ENCODE measurements at regions not wholly inside any gene's neighbourhood (a gene's known extent, or its start where the extent isn't known, plus 50 kb on each side); places are given as distances from the start of the nearest gene placed in this dataset.

DNA sequence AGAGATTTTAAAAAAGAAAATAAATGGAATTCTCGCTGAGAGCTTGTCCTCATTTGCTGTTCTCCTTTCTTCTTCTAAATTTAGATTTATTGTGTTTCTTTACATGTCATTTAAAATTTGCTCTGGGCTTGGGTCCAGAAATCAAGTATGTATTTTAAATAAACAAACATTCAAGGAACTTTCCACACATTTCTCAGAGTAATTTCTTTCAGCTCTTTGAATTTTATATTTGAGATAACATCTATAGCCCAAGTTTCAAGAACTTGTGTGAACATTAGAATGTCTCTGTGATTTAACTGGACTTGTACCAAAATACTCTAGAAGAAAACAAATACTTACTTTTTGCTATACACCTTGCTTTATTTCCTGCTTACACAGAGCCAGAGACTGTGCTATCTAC lies 192.3 kb downstream of the TMEM200A start:
- ATAC-seq: no peak

DNA sequence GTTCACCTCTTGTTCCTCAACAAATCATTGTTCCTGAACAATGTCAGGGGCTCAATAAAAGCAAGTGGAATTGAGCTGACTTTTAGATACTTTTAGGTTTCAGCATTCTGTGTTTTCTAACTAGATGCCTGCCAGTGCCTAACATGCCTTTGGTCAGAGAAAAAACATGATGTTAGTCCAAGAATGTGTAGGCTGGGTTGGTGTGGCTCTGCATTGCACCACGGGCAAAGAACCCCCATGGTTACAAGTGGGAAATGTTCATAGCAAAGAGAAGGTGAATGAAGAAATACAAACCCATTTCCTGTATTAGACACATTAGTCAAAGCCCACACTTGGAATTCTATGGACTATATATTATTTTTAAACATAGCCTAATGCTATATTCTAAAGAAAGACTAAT lies 193.3 kb downstream of the TMEM200A start:
- no peak for ATAC-seq

- peak in 1 of 2 donors; percentile 45 for ATAC-seq
These were observed 194.4 kb downstream of the TMEM200A start for GRCh38 chr6:130560231-130560630.

- ATAC-seq: peak; percentile 52 to 62
These were observed 195.3 kb downstream of the TMEM200A start for GRCh38 chr6:130561159-130561558.

DNA sequence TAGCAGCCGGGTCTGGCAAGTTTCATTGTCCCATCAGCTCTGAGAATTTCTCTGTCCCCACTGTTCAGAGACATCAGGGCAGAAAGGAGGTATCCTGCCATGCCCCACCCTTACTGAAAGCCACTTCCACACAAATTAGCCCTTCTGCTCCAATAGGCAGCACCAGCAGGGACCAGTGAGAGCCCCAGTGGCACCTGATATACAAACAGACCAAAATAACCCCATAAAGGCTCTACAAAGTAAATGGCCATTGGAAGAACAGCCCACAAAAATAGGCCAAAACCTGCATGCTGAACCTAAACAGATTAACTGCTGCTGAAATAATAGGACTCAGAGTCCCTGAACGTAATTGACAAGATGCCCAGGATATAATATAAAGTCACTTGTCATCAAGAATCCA lies 199.9 kb downstream of the TMEM200A start:
- ATAC-seq: no peak

GRCh38 chr6:130574146-130574545 lies 208.3 kb downstream of the TMEM200A start:
- ATAC-seq: no peak

DNA sequence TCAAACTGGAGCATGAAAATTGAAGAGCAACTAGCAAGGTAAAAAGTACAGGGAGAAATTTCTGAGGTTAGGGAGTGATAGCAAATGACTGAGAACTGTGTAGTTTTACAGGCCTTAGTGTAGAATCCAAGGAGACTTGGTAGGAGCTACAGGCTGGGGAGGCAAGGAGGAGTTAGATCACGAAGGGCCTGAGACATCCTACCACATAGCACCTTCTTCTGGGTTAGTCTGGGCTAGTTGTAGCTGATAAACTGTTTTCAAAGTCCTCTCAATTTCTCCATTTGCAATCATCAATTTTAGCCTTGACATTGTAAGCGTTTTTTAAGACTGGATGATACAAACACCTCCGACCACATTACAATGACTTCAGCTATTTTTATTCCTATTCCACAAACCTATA lies 209.7 kb downstream of the TMEM200A start:
- peak in 1 of 2 donors; percentile 16 for ATAC-seq

DNA sequence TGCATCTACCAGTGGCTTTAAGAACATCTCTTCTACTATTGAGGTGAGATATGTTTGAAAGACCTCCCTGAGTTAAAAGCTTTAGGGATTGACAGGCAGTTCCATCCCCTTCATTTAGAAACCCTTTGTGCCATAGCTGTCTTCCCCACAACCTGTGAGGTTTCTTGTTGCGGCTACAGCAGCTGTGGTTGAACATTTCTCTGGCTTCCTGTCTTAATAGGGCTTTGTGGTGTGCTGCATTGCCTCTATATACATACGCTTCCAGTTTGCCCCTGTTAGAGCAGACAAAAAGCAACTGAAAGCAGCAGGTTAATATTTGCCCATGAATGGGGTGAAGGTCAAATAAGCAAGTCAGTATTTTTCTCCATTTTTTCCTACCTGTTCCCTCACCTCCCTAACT lies 210.2 kb downstream of the TMEM200A start:
- ATAC-seq: peak; percentile 82 to 84

DNA sequence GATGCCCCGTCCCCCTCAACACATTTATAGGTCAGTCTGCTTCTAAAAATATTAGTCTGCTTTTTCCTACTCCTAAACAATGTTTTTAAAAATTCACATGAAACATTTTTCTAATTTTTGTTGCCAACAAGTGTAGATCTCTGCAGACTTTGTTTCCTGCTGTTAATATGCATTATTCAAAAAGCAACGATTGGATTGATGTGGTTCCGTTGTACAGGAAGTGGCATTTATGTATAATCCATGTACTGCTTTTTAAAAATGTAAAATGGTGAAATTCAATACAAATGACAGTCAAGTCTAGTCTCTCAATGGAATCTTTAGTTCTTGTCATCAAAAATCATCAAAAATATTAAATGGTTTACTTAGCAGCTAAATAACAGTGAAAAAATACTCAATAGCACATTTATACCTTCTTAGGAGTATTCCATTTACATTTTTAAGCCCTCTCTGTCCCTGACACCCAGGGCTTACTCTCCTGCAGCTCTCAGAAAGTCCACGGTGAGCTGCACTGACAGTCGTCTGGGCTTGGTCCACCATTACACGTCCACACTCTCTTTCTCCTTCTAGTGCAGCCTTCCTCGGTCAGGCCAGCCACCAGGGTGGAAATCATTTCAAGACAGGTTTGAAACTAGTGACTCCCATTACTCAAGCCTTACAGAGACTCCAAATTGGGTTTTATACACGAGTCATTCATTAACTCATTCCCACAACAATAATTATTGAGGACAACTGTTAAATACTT lies 211.5 kb downstream of the TMEM200A start:
- no peak for ATAC-seq

- no peak for ATAC-seq
These were observed 212.9 kb downstream of the TMEM200A start for GRCh38 chr6:130578713-130579112.

- no peak for ATAC-seq
These were observed 217.5 kb downstream of the TMEM200A start for GRCh38 chr6:130583268-130583667.

DNA sequence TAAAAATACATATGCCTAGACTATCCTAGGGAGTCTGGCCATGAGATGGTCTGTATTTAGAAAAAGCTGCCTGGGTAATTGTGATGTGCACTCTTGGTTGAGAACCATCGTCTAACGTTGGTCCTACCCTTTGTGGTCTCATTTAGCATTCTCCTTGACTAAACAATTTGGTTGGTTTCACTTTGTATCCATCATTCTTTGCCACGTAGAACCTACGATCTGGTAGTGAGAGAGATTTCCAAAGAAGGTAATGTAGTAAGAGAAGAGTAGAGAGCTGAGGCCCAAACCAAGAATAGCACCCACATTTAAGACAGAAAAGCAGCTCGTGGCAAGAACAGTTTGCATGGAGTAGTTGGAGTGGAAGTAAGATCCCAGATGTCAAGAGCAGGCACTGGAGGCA lies 219.8 kb downstream of the TMEM200A start:
- no peak for ATAC-seq

DNA sequence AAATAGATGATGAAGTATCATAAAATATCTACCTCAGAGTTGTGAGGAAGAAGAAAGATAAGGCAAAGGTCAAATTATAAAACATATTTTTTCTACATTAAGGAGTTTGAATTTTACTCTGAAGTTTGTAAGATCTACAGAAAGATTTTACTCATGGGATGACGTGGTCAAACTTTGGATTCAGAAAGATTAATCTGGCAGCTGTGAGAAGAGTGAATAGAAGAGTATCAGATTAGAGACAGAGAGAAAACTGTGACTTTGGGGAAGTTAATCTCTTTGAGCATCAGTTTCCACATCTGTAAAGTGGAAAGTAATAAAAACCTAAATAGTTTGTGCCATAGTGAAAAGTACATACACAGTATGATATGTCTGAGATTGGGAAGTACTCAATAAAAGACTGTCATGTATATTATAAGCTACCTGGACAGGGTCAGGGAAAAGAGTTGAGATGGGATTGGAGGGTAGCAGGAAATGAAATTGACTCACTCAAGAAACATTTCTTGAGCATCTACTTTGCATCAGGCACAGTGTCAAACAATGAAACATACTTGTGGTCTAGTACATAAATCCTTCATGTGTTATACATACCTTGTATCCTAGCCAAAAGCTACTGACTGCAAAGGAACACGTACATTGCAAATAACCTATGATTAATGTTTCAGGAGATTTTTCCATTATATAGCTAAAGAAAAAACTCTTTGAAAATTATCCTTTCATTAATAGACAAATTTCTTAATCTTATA lies 222.1 kb downstream of the TMEM200A start:
- no peak for ATAC-seq

GRCh38 chr6:130593200-130593599 lies 227.4 kb downstream of the TMEM200A start:
- ATAC-seq: no peak

- no peak for ATAC-seq
These were observed 228.1 kb downstream of the TMEM200A start for GRCh38 chr6:130593948-130594347.

DNA sequence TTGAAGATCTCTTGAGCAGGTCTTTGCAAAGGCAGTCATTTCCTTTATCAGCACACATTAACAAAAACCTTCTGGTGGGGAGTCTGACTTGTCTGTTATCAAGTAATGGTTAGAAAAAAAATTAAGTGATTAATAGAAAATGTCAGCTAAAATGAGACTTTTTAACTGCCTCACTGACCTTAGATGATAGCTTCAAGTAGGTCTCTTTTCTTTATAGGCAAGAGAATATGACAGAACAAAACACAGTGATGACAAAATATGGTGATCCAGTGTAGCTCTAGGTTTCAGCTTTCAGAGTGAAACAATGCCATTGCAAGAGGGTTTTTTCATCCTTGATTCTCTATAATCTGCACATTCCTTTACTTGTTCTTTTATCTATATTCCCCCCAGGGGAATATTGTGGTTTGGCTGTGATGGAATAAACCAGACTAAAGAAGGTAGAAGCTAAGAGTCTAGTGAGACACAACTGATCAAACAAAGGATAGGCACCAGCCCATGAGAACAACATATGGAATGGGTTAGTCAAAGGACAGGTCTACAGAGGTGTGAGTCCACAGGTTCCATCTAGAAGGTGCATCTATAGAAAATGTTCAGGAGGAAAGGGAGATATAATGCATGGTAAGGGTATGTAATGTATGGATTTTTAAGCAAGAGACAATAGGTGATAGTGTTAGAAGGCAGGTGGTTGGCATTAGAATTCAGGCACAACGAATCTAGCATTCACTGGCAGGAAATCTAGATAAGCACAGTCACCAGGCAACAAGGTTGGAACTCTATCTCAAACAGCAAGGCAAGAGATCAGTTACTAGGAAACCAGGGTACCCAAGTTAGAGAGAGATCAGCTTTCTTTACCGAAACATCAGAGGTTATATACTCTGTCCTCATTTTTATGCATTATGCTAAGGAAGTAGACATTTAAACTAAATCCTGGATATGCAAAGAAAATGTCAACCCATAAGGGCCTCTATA lies 228.9 kb upstream of the SMLR1 start:
- no peak for ATAC-seq

GRCh38 chr6:130600880-130601341 lies 226.3 kb upstream of the SMLR1 start:
- no peak for ATAC-seq

DNA sequence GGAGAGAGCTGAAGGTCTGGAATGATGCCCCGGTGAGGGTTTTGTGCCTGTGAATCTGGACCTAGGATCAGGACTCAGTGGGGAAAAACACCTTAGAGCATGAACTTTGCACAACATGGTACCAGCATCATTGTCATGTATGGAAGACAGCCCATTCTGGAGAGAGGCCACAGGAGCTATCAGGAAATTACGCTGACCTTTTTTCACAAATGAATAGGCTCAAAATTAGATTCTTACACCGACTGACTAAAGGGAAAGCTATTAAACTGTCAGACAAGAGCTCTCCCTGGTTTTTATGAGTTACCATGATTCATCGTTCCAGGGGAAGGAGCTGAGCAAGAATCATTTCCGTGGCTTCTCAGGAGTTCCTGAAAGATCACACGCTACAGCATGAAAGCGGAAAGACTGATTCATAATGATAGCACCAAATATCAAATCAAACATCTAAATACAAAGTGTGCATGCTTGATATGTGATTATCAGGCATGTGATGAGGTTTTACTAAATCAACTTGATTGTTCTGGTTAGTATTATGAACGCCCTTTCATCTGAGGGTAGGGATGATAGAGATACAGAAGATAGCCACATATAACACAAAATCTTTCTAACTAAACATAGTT lies 224.9 kb upstream of the SMLR1 start:
- ATAC-seq: peak; percentile 88 to 89

- ATAC-seq: no peak
These were observed 223.8 kb upstream of the SMLR1 start for GRCh38 chr6:130603391-130603790.

DNA sequence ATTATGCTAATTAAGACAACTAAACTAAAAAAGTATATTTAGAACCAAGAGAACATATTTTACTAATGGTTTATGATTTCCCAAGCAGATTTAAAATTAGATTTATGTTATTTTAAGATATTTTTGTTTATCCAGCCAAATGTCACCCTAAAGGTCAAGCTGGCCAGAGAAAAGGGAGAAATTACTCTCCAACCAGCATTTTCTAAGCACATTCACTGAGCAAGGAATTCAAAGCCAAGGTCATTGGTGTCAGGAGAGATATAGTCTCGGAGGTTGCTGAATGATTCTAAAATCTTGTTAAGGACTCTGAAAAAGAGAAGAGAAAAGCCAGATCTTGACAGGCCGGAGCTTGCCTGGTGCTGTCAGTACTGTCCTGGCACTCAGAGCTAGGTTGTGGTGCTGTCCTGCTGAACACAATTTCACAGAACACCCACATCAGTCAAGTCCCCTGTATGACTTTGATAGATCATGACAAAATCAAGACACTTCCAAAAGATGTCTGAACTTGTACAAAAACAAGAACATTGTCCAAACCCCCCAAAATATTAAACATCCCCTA lies 222.3 kb upstream of the SMLR1 start:
- ATAC-seq: no peak

GRCh38 chr6:130610303-130610702 lies 216.9 kb upstream of the SMLR1 start:
- no peak for ATAC-seq

DNA sequence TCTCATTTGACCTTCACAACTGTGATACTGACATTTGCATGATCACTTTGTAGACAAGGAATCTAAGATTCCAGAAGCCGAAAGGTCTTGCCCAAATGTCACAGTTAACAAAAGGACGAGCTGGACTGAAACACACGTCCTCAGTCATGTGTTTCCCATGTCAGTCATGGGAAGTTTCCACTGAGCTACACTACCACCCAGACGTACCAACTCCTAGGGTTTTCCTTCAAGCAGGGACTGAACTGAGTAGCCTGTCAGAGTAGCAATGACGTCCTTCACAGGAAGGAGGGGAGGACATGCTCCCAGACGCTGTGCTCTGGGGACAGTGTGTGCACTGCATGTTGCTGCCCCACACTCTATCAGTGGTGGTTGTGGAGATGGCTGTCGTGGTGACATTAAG lies 215.8 kb upstream of the SMLR1 start:
- ATAC-seq: peak in 1 of 2 donors; percentile 28
